K562 (cell line): ENCODE measurements at regions not wholly inside any gene's neighbourhood (a gene's known extent, or its start where the extent isn't known, plus 50 kb on each side); places are given as distances from the start of the nearest gene placed in this dataset.

Experiments
- EHMT2 ChIP-seq: fragments of 450-650 bp; IDR thresholded peaks from 2 replicates; pipeline ENCODE4 v1.6.1; 2018; ENCODE audit warnings: antibody characterized with exemption
- POLR2A ChIP-seq: fragments of 450-650 bp; conservative IDR thresholded peaks from 2 replicates; pipeline ENCODE4 v1.6.1; 2016
- SUPT5H ChIP-seq: fragments of 450-650 bp; IDR thresholded peaks from 2 replicates; pipeline ENCODE4 v1.6.1; 2016
- TEAD4 ChIP-seq, 2 experiments: sonication (generic) in 1 of 2; formaldehyde crosslinking in 1 of 2; IDR thresholded peaks; 2 replicates each; pipeline versions ENCODE4 v1.6.1 to v1.8.0; 2012 to 2022; ENCODE audit warnings: borderline replicate concordance in 1 of 2, inconsistent platforms in 1 of 2, low read length in 1 of 2, mild to moderate bottlenecking in 1 of 2, missing genetic modification reagents in 1 of 2
- XRCC5 ChIP-seq: fragments of 200-400 bp; formaldehyde crosslinking; IDR thresholded peaks from 2 replicates; pipeline ENCODE4 v1.6.1; 2017; ENCODE audit warnings: low read depth, mild to moderate bottlenecking, low read length

DNA sequence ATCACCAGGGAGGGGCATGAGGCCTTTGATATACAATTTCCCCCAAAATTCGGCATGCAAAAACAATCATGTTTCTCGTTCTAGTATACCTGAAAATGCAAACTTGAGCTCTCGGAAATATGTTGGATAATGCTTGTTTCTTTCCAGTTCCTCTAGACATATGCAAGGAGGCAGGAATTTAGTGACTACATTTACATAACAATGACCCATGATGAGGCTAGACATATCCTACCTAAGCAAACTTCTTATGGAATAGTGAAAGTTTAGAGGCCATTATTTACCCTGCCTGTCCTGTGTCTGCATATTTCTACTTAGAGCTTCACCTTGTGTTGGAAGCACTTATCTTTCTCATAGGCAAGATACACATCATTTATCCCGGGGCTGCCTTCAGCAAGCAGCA, 514.6 kb downstream of the KCNJ2 start:
- TF ChIP-seq XRCC5 (no peak), TEAD4 (IDR thresholded peaks at IDR 0.05; ENCODE audit: low read length) (no peak), TEAD4 (CRISPR knock-in tag; IDR thresholded peaks at IDR 0.05; ENCODE audit: borderline replicate concordance) (no peak), POLR2A (no peak), SUPT5H (no peak), EHMT2 (no peak)
